Brain microvascular endothelial cell (primary cell): ENCODE measurements at regions not wholly inside any gene's neighbourhood (a gene's known extent, or its start where the extent isn't known, plus 50 kb on each side); places are given as distances from the start of the nearest gene placed in this dataset.

ENCODE experiments used
- DNase-seq: peaks from one replicate; pipeline ENCODE4 v3.0.0-alpha.2; 2020
- H3K27ac ChIP-seq: fragments of 250-450 bp; sonication (Bioruptor Pico); 2 replicates; pipeline ENCODE4 v1.5.1; 2020; ENCODE audit warnings: mild to moderate bottlenecking, moderate library complexity
- H3K27me3 ChIP-seq: fragments of 250-450 bp; sonication (Bioruptor Pico); replicated peaks from 2 replicates; pipeline ENCODE4 v1.5.1; 2020; ENCODE audit warnings: mild to moderate bottlenecking
- H3K36me3 ChIP-seq: fragments of 250-450 bp; sonication (Bioruptor Pico); replicated peaks from 2 replicates; pipeline ENCODE4 v1.5.1; 2020; ENCODE audit warnings: mild to moderate bottlenecking
- H3K4me3 ChIP-seq: 2 replicates; pipeline ENCODE4 v1.5.1; 2011; ENCODE audit warnings: low read depth, mild to moderate bottlenecking, control low read depth, low read length, moderate library complexity
- in situ Hi-C: cut with HindIII; loops from 2 replicates; pipeline ENCODE4 v1.10.0; 2017; ENCODE audit warnings: low sequenced_read_pairs, low pct_ligation_motif_present
- TF ChIP-seq, protein P1 (sequence below): IDR thresholded peaks from 2 replicates; pipeline ENCODE4 v1.5.1; 2011; ENCODE audit warnings: low read depth, mild to moderate bottlenecking, moderate library complexity, low read length, control low read depth, inconsistent platforms; ENCODE audit errors: missing control alignments

DNA sequence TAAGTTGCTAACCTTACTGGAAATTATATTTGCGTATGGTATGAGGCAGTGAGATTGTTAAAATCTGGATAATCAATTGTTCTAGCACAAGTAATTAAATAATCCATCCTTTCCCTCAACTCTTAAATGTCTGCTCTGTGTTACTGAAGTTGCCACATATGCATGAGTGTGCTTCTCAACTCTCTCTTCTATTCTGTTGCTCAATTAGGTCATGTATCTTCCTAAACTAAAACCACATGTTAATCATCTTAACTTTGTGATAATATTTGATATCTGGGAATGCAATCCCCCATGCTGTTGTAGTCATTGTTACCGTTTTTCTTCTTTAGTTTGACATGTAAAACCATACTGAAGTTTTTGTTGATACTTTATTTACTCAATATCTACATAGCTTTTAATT, 63.5 kb upstream of the STMND1 start:
- Histone ChIP-seq H3K36me3 (no peaks in the 10 kb centered on the region), H3K27ac (no peak overlapping the region), H3K27me3 (no peaks in the 10 kb centered on the region), H3K4me3 (no peak overlapping the region)
- DNase-seq, result no peak
- TF ChIP-seq, protein P1, sequence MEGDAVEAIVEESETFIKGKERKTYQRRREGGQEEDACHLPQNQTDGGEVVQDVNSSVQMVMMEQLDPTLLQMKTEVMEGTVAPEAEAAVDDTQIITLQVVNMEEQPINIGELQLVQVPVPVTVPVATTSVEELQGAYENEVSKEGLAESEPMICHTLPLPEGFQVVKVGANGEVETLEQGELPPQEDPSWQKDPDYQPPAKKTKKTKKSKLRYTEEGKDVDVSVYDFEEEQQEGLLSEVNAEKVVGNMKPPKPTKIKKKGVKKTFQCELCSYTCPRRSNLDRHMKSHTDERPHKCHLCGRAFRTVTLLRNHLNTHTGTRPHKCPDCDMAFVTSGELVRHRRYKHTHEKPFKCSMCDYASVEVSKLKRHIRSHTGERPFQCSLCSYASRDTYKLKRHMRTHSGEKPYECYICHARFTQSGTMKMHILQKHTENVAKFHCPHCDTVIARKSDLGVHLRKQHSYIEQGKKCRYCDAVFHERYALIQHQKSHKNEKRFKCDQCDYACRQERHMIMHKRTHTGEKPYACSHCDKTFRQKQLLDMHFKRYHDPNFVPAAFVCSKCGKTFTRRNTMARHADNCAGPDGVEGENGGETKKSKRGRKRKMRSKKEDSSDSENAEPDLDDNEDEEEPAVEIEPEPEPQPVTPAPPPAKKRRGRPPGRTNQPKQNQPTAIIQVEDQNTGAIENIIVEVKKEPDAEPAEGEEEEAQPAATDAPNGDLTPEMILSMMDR, result no peak
- in situ Hi-C loops, result no loop called here

- in situ Hi-C loops, result no loop called here
Measured at GRCh38 chr6:17036065-17036393, 65.8 kb upstream of the STMND1 start.

GRCh38 chr6:17035257-17036064, 66.4 kb upstream of the STMND1 start:
- no peaks in the 10 kb centered on the region for H3K36me3 ChIP-seq
- in situ Hi-C loops, result no loop called here
- H3K4me3 ChIP-seq, result no peak overlapping the region
- DNase-seq, result no peak
- H3K27me3 ChIP-seq, result no peaks in the 10 kb centered on the region
- no peak overlapping the region for H3K27ac ChIP-seq
- TF ChIP-seq, protein P1, result no peak

More at GRCh38 chr6:17036065-17036393, 65.8 kb upstream of the STMND1 start:
- no peak overlapping the region for H3K27ac ChIP-seq
- no peaks in the 10 kb centered on the region for H3K27me3 ChIP-seq
- TF ChIP-seq, protein P1, result no peak
- no peak overlapping the region for H3K4me3 ChIP-seq
- no peak for DNase-seq
- no peaks in the 10 kb centered on the region for H3K36me3 ChIP-seq

DNA sequence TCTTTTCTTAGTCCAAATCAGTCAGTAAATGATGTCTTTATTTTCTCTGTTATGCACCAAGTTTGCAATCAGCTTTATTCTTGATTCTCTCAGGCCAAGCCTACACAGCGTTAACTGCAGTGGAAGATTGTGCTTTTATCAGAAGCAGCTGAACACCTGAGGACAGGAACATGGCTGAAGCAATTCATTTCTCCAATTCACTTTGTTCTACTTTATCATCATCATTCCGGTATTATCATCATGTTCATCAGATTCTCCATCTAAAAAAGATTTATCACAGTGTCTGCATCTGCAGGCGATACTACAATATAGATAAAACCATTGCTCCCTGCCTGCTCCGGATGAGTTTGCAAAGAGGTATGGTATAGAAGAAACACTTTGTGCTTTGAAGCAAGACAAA, 68.1 kb upstream of the STMND1 start:
- DNase-seq, result no peak
- H3K27ac ChIP-seq, result no peak overlapping the region
- TF ChIP-seq, protein P1, result no peak
- no peak overlapping the region for H3K4me3 ChIP-seq
- in situ Hi-C loops, result no loop called here
- no peaks in the 10 kb centered on the region for H3K36me3 ChIP-seq
- H3K27me3 ChIP-seq, result no peaks in the 10 kb centered on the region

DNA sequence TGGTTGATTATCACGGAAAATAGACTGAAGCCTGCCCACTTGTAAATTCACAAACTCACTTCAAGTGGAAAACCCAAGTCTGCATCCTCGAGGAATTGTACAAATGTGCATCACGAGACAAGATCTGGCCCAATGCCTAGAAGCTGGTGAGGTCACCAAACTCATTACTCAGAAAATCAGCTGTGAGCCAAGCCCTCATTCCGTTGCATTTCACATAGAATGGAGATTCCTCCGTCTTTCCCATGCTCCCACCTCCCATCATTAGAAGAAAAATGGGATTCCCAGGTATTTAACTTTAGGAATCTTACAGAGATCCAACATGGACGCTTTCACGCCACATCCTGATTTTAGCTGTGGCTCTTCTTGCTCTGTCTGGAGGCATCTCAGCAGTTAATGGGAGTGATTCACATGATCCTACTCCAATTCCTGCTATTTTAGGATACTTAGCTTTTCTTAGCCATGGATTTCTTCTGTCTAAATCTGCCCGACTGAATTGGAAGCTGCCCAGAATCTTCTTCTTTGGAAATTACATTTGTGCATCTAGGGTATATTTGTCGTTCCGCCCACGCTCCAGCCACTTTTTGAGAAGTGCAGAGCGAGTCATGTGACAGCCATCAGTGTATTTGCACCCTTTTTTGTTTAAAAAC, 68.7 kb upstream of the STMND1 start:
- H3K4me3 ChIP-seq, result peak overlapping the region; percentile 3
- in situ Hi-C loops, result no loop called here
- H3K36me3 ChIP-seq, result no peaks in the 10 kb centered on the region
- H3K27me3 ChIP-seq, result no peaks in the 10 kb centered on the region
- peak overlapping the region; percentile 55 for H3K27ac ChIP-seq
- DNase-seq, result peak; percentile 95
- TF ChIP-seq, protein P1, result no peak
